Endothelial cell of umbilical vein (primary cell): ENCODE measurements at regions not wholly inside any gene's neighbourhood (a gene's known extent, or its start where the extent isn't known, plus 50 kb on each side); places are given as distances from the start of the nearest gene placed in this dataset.

Source experiments
- EZH2 ChIP-seq: IDR thresholded peaks from 2 replicates; pipeline ENCODE4 v1.6.1; 2012; ENCODE audit warnings: borderline replicate concordance, low read depth, mild to moderate bottlenecking, moderate library complexity, low read length, inconsistent platforms; ENCODE audit not compliant: severe bottlenecking
- FOS ChIP-seq: IDR thresholded peaks from 2 replicates; pipeline ENCODE4 v1.6.1; 2011; ENCODE audit warnings: mild to moderate bottlenecking, low read length, moderate library complexity, borderline replicate concordance; ENCODE audit not compliant: insufficient read depth
- MAX ChIP-seq: IDR thresholded peaks from 2 replicates; pipeline ENCODE4 v1.6.1; 2011; ENCODE audit not compliant: insufficient read depth, insufficient read length
- POLR2A ChIP-seq: IDR thresholded peaks from 2 replicates; pipeline ENCODE4 v1.6.1; 2012; ENCODE audit warnings: low read depth, mild to moderate bottlenecking, control low read depth, low read length
- POLR2AphosphoS5 ChIP-seq: IDR thresholded peaks from 2 replicates; pipeline ENCODE4 v1.6.1; 2012; ENCODE audit warnings: low read depth, mild to moderate bottlenecking, control low read depth, low read length, moderate library complexity; ENCODE audit not compliant: insufficient read depth
- TF ChIP-seq, protein P1 (sequence below), 2 donors: IDR thresholded peaks; 1 replicate in 1 of 2; 2 replicates in 1 of 2; pipeline ENCODE4 v1.5.1; 2011; ENCODE audit warnings: low read length in 2 of 2, mild to moderate bottlenecking in 2 of 2, moderate library complexity in 2 of 2, control low read depth in 1 of 2, inconsistent platforms in 1 of 2, low read depth in 1 of 2; ENCODE audit not compliant: insufficient read depth in 1 of 2; ENCODE audit errors: extremely low read depth in 1 of 2

GRCh38 chr4:137194670-137195069 lies 337.6 kb downstream of the PCDH18 start:
- TF ChIP-seq, protein P1, sequence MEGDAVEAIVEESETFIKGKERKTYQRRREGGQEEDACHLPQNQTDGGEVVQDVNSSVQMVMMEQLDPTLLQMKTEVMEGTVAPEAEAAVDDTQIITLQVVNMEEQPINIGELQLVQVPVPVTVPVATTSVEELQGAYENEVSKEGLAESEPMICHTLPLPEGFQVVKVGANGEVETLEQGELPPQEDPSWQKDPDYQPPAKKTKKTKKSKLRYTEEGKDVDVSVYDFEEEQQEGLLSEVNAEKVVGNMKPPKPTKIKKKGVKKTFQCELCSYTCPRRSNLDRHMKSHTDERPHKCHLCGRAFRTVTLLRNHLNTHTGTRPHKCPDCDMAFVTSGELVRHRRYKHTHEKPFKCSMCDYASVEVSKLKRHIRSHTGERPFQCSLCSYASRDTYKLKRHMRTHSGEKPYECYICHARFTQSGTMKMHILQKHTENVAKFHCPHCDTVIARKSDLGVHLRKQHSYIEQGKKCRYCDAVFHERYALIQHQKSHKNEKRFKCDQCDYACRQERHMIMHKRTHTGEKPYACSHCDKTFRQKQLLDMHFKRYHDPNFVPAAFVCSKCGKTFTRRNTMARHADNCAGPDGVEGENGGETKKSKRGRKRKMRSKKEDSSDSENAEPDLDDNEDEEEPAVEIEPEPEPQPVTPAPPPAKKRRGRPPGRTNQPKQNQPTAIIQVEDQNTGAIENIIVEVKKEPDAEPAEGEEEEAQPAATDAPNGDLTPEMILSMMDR (IDR thresholded peaks at IDR 0.05; ENCODE audit: extremely low read depth in 1 of 2, insufficient read depth in 1 of 2, low read depth in 1 of 2, low read length in 2 of 2), result no peak
- TF ChIP-seq FOS (no peak), POLR2A (no peak), MAX (no peak), EZH2 (no peak), POLR2AphosphoS5 (no peak)
